GM12872 (cell line): ENCODE measurements at regions not wholly inside any gene's neighbourhood (a gene's known extent, or its start where the extent isn't known, plus 50 kb on each side); places are given as distances from the start of the nearest gene placed in this dataset.

Source experiments
- TF ChIP-seq, protein P1 (sequence below): IDR thresholded peaks from 3 replicates; pipeline ENCODE4 v1.5.1; 2011; ENCODE audit warnings: low read depth, mild to moderate bottlenecking, low read length, moderate library complexity; ENCODE audit not compliant: insufficient read depth

DNA sequence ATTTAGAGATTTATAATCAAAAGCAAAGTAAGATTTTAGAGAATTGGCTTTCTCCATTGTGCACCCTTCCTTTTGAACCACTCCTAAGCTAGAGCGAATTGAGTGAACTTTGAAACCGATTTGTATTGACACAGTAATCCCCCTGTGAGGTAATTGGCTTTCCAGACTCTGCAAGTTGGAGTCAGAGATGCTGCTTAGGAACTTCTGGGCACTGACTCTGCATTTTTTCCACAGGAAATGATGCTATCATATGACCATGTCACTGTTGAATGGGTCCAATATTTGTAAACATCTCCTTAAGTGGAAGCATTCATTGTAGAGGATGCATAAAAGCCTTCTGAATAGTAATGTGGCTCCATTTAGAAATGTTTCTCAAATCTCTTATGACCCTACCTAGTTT, 394.4 kb upstream of the ZNF608 start:
- TF ChIP-seq, protein P1, sequence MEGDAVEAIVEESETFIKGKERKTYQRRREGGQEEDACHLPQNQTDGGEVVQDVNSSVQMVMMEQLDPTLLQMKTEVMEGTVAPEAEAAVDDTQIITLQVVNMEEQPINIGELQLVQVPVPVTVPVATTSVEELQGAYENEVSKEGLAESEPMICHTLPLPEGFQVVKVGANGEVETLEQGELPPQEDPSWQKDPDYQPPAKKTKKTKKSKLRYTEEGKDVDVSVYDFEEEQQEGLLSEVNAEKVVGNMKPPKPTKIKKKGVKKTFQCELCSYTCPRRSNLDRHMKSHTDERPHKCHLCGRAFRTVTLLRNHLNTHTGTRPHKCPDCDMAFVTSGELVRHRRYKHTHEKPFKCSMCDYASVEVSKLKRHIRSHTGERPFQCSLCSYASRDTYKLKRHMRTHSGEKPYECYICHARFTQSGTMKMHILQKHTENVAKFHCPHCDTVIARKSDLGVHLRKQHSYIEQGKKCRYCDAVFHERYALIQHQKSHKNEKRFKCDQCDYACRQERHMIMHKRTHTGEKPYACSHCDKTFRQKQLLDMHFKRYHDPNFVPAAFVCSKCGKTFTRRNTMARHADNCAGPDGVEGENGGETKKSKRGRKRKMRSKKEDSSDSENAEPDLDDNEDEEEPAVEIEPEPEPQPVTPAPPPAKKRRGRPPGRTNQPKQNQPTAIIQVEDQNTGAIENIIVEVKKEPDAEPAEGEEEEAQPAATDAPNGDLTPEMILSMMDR: no peak

DNA sequence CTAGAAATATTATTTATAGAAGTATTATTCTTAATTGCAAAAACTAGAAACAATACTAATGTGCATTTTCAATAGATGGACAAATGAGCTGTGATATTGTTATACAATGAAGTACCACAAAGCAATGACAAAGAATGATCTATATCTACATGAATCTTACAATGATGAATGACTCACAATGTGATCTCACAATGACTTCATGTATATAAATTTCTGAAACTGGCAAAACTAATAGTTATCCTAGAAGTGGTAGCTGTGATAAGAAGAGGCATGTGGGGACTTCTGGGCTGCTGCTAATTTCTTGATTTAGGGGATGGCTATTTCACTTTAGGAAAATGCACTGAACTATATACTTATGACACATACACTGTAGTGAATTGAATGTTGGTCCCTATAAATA, 396.0 kb upstream of the ZNF608 start:
- TF ChIP-seq, protein P1: no peak

DNA sequence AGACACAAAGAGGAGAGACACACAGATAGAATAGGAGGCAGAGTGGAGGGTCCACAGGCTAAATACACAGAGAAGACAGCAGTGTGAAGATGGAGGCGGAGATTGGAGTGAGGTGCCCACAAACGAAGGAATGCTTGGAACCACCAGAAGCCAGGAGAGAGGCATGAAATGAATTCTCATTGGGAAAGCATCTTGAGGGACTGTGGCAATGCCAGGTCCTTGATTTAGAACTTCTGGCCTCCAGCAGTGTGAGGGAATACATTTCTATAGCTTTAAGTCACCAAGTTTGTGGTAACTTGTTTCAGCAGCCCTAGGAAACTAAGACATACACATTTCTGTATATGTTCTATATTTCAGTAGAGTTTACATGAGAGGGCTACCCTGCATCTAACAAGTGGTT, 396.6 kb upstream of the ZNF608 start:
- TF ChIP-seq, protein P1: no peak

DNA sequence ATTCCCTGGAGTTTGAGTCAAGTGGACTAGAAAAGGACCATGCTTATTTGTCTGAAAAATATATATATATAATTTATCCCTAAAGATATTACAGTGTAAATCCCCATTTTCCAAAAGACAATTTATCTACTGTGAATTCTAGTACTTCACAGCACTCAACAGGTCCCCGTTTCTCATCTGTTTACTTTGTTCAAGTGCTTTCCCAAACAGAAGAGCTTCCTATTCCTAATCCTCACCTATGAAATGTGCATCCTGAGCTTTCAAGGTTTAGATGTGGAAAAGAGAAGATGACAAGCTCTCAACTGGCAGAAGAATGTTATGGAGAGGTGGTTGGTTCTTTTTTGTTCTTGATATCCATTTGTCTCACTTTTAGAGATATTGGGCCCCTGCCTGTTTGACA, 401.6 kb upstream of the ZNF608 start:
- TF ChIP-seq, protein P1: no peak

DNA sequence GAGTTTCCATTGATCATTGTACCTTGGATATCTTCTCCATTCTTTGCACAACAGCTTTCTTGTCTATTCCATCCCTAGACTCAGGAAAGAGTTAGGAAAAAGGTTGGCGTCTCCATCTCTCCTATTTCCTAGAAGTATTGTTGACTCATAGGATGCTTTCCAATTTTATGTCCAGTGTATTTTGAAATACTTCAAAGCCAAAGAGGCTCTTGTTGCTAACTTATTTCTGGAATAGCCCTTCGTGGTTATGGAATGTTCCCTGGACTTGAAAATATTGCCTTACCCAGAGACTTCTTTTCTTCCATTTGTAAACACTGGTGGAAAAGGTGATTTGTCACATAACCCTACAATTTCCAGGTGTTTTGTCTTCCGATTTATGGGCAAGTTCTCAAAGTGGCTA, 402.3 kb upstream of the ZNF608 start:
- TF ChIP-seq, protein P1: no peak

DNA sequence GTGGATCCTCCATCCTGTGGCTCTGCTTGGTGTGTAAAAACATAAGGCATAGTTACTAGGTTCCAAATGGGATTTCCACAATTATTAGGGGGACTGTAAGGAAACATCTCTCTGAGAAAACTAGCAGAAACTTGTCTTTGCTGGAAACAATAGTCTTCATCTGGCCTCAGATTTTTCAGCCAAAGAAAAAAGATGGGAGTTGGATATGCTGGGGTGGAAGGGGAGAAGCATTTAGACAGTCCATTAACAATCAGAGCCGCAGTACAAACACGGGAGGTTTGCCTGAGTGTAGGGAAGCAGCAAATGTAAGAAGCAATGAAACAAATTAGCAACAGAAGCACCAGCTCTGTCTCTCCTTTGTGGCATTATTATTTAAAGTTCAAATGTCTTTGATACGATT, 402.7 kb upstream of the ZNF608 start:
- TF ChIP-seq, protein P1: no peak

DNA sequence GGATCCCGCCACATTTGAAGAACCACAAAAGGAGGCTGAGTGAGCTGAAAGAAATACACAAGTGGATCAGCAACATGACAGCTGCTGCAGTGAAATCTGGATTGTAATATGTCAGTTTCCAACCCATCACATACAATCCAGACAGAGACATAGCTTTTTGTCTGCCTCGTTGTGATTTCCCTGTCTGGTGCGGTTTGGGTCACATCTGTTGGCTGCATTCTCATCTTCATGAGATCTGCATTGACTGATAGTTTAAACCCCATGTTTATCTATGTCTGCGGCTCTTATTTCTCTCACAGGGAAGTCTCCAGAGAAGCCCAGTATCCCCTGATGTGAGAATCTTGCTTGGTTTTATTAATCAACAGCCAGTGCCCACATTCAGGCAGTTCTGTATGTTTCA, 403.1 kb upstream of the ZNF608 start:
- TF ChIP-seq, protein P1: no peak
